IMR-90 (cell line): ENCODE measurements at regions not wholly inside any gene's neighbourhood (a gene's known extent, or its start where the extent isn't known, plus 50 kb on each side); places are given as distances from the start of the nearest gene placed in this dataset.

Experiments used
- CEBPB ChIP-seq: IDR thresholded peaks from 2 replicates; pipeline ENCODE4 v1.6.1; 2012; ENCODE audit warnings: low read depth, low read length, improper control_type of control experiment
- MXI1 ChIP-seq: IDR thresholded peaks from 2 replicates; pipeline ENCODE4 v1.6.1; 2012; ENCODE audit warnings: low read depth, mild to moderate bottlenecking, low read length, moderate library complexity, borderline replicate concordance
- RAD21 ChIP-seq: IDR thresholded peaks from 2 replicates; pipeline ENCODE4 v1.6.1; 2012; ENCODE audit warnings: low read length, improper control_type of control experiment
- RCOR1 ChIP-seq: IDR thresholded peaks from 2 replicates; pipeline ENCODE4 v1.6.1; 2012; ENCODE audit warnings: mild to moderate bottlenecking, low read length, improper control_type of control experiment; ENCODE audit not compliant: insufficient replicate concordance
- TF ChIP-seq, protein P1 (sequence below): conservative IDR thresholded peaks from 2 replicates; pipeline ENCODE4 v1.5.1; 2012; ENCODE audit warnings: mild to moderate bottlenecking, low read depth, low read length, improper control_type of control experiment

DNA sequence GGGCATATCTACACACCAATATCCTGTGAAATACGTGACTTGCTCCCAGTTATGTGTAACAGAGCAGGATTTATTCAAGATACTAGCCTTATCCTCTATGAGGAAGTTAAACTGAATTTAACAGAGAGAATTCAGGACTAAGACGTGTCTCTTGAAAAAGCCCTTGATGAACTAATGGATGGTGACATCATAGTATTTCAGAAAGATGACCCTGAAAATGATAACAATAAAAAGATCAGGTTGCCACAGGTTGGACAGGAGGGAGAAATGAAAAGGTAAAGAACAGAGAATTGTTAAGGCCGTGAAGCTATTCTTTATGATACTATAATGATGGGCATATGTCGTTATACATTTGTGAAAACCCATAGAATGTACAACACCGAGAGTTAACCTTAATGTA lies 56.2 kb upstream of the EFNA5 start:
- TF ChIP-seq RCOR1: no peak
- TF ChIP-seq, protein P1, sequence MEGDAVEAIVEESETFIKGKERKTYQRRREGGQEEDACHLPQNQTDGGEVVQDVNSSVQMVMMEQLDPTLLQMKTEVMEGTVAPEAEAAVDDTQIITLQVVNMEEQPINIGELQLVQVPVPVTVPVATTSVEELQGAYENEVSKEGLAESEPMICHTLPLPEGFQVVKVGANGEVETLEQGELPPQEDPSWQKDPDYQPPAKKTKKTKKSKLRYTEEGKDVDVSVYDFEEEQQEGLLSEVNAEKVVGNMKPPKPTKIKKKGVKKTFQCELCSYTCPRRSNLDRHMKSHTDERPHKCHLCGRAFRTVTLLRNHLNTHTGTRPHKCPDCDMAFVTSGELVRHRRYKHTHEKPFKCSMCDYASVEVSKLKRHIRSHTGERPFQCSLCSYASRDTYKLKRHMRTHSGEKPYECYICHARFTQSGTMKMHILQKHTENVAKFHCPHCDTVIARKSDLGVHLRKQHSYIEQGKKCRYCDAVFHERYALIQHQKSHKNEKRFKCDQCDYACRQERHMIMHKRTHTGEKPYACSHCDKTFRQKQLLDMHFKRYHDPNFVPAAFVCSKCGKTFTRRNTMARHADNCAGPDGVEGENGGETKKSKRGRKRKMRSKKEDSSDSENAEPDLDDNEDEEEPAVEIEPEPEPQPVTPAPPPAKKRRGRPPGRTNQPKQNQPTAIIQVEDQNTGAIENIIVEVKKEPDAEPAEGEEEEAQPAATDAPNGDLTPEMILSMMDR: no peak
- no peak for TF ChIP-seq MXI1
- TF ChIP-seq CEBPB: no peak
- TF ChIP-seq RAD21: no peak
